PC-3 (cell line): ENCODE measurements at regions not wholly inside any gene's neighbourhood (a gene's known extent, or its start where the extent isn't known, plus 50 kb on each side); places are given as distances from the start of the nearest gene placed in this dataset.

Experiments
- EZH2 ChIP-seq: fragments of 300-600 bp; sonication (generic); IDR thresholded peaks from one replicate; pipeline ENCODE4 v1.6.1; 2017; ENCODE audit warnings: antibody characterized with exemption, mild to moderate bottlenecking, low read length; ENCODE audit not compliant: unreplicated experiment
- EZH2phosphoT487 ChIP-seq: fragments of 300-600 bp; sonication (generic); IDR thresholded peaks from 2 replicates; pipeline ENCODE4 v1.6.1; 2018; ENCODE audit warnings: mild to moderate bottlenecking, antibody characterized with exemption, low read length, borderline replicate concordance
- TF ChIP-seq, protein P1 (sequence below): fragments of 300-600 bp; sonication (generic); conservative IDR thresholded peaks from 2 replicates; pipeline ENCODE4 v1.5.1; 2017; ENCODE audit warnings: antibody characterized with exemption, low read depth, mild to moderate bottlenecking, low read length

DNA sequence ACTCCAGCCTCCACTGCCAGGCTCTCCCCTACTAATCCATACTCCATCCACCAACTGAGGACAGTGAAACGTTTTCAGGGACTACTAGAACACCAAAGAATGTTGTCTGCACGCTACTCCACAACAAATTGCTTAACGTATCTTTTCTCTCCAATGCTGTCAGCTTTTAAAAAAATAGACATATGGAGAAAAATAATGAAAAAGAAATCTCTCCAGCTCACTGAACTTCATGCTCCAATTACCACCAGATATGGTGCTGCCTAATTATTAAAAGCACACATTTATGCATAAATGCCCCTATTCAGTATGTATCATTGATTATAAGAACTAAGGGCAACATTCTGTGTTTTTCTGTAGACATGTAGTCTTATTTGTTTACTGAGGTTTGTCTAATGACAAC, 672.2 kb upstream of the ANO3 start:
- TF ChIP-seq EZH2phosphoT487 (no peak), EZH2 (no peak)
- TF ChIP-seq, protein P1, sequence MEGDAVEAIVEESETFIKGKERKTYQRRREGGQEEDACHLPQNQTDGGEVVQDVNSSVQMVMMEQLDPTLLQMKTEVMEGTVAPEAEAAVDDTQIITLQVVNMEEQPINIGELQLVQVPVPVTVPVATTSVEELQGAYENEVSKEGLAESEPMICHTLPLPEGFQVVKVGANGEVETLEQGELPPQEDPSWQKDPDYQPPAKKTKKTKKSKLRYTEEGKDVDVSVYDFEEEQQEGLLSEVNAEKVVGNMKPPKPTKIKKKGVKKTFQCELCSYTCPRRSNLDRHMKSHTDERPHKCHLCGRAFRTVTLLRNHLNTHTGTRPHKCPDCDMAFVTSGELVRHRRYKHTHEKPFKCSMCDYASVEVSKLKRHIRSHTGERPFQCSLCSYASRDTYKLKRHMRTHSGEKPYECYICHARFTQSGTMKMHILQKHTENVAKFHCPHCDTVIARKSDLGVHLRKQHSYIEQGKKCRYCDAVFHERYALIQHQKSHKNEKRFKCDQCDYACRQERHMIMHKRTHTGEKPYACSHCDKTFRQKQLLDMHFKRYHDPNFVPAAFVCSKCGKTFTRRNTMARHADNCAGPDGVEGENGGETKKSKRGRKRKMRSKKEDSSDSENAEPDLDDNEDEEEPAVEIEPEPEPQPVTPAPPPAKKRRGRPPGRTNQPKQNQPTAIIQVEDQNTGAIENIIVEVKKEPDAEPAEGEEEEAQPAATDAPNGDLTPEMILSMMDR, result no peak
